HepG2 (cell line): ENCODE measurements at regions not wholly inside any gene's neighbourhood (a gene's known extent, or its start where the extent isn't known, plus 50 kb on each side); places are given as distances from the start of the nearest gene placed in this dataset.

Experiments
- ATAC-seq: fragments of 200-7000 bp; cut with Tn5 transposase; 3 replicates; pipeline ENCODE4 v1.9.1; 2020; ENCODE audit warnings: mild to moderate bottlenecking, moderate library complexity
- BruUV-seq: library from RNA; stranded (reverse); fragments of 400-500 nt; replicated peaks from 2 replicates; lab custom pipeline; 2021; lab: Mats Ljungman, UMichigan
- CTCF ChIA-PET: fragments of 300-600 bp; formaldehyde crosslinking; extraction: SDS; loops from one replicate; lab custom pipeline; 2021; ENCODE audit warnings: low total read pairs, inconsistent platforms, low intra/inter-chr PET ratio; lab: Yijun Ruan, JAX
- POLR2A ChIA-PET: fragments of 350-600 bp; sonication (Branson Sonifier 250); formaldehyde crosslinking; loops from one replicate; lab custom pipeline; 2020; ENCODE audit warnings: antibody characterized with exemption, inconsistent platforms; lab: Yijun Ruan, JAX
- DNase-seq: peaks from one replicate; pipeline ENCODE4 v3.0.0-alpha.2; 2015; ENCODE audit warnings: low spot score
- FAIRE-seq: peaks from 3 replicates; lab custom pipeline; 2011; peaks lifted over from hg19 to GRCh38; lab: Jason Lieb, UNC
- H2AFZ ChIP-seq: one replicate; pipeline ENCODE4 v1.6.1; 2011; ENCODE audit warnings: low read length, inconsistent platforms
- H3K27ac ChIP-seq: fragments of 300-600 bp; 3 replicates; pipeline ENCODE4 v1.8.0; 2011; ENCODE audit warnings: mixed run types, mild to moderate bottlenecking, mixed read lengths, low read length, inconsistent platforms; ENCODE audit not compliant: insufficient read depth; ENCODE audit errors: extremely low read length
- H3K27me3 ChIP-seq, 2 experiments: fragments of 200-600 bp in 1 of 2; 2 replicates in 1 of 2; 3 replicates in 1 of 2; pipeline versions ENCODE4 v1.6.0 to v1.8.0; 2011; ENCODE audit warnings: low read length in 2 of 2, mild to moderate bottlenecking in 2 of 2, moderate library complexity in 2 of 2, inconsistent platforms in 1 of 2; ENCODE audit not compliant: insufficient read depth in 2 of 2, control insufficient read depth in 1 of 2
- H3K36me3 ChIP-seq, 2 experiments: fragments of 200-600 bp in 1 of 2; replicated peaks in 1 of 2; 2 replicates in 1 of 2; 3 replicates in 1 of 2; pipeline versions ENCODE4 v1.5.1 to v1.8.0; 2011; ENCODE audit warnings: low read length in 2 of 2, inconsistent platforms in 1 of 2; ENCODE audit not compliant: insufficient read depth in 2 of 2, control insufficient read depth in 1 of 2
- H3K4me1 ChIP-seq: 2 replicates; pipeline ENCODE4 v1.5.1; 2012; ENCODE audit warnings: low read length, inconsistent platforms; ENCODE audit not compliant: insufficient read depth
- H3K4me2 ChIP-seq: 2 replicates; pipeline ENCODE4 v1.6.0; 2011; ENCODE audit warnings: low read depth, low read length, inconsistent platforms
- H3K4me3 ChIP-seq, 3 experiments: fragments of 200-600 bp in 1 of 3; sonication (generic), shearing (Covaris generic) in 1 of 3; replicated peaks in 1 of 3; 2 replicates each; pipeline ENCODE4 v1.5.1; 2011 to 2016; ENCODE audit warnings: low read length in 3 of 3, inconsistent platforms in 2 of 3, low read depth in 2 of 3, mild to moderate bottlenecking in 2 of 3, control low read depth in 1 of 3, mixed read lengths in 1 of 3; ENCODE audit not compliant: insufficient read depth in 1 of 3
- H3K79me2 ChIP-seq: one replicate; pipeline ENCODE4 v1.6.1; 2011; ENCODE audit warnings: low read length, inconsistent platforms; ENCODE audit not compliant: insufficient read depth
- H3K9ac ChIP-seq: 2 replicates; pipeline ENCODE4 v1.6.0; 2011; ENCODE audit warnings: mild to moderate bottlenecking, low read depth, low read length, inconsistent platforms; ENCODE audit not compliant: insufficient read depth
- H3K9me3 ChIP-seq: 2 replicates; pipeline ENCODE4 v1.5.1; 2012; ENCODE audit warnings: mild to moderate bottlenecking, low read length
- H4K20me1 ChIP-seq: 2 replicates; pipeline ENCODE4 v1.6.0; 2011; ENCODE audit warnings: inconsistent platforms, mild to moderate bottlenecking, low read length, moderate library complexity; ENCODE audit not compliant: insufficient read depth
- DMTF1 ChIP-seq: sonication (generic); formaldehyde crosslinking; IDR thresholded peaks from 2 replicates; pipeline ENCODE4 v1.4.0; 2020; ENCODE audit warnings: mild to moderate bottlenecking, missing genetic modification reagents
- DNMT3B ChIP-seq: conservative IDR thresholded peaks from 2 replicates; pipeline ENCODE4 v1.6.1; 2016; ENCODE audit warnings: missing biosample characterization, control low read depth
- JDP2 ChIP-seq: sonication (generic); formaldehyde crosslinking; IDR thresholded peaks from 2 replicates; pipeline ENCODE4 v1.8.1; 2022; ENCODE audit warnings: missing genetic modification reagents, borderline replicate concordance
- NFATC3 ChIP-seq: sonication (generic); formaldehyde crosslinking; IDR thresholded peaks from 2 replicates; pipeline ENCODE4 v1.5.1; 2020; ENCODE audit warnings: mild to moderate bottlenecking, missing genetic modification reagents
- PBX2 ChIP-seq: IDR thresholded peaks from 2 replicates; pipeline ENCODE4 v1.6.1; 2016; ENCODE audit warnings: control low read depth
- POLR2A ChIP-seq, 2 experiments: IDR thresholded peaks; 2 replicates each; pipeline ENCODE4 v1.6.1; 2011; ENCODE audit warnings: low read depth in 2 of 2, low read length in 2 of 2, mild to moderate bottlenecking in 1 of 2, moderate library complexity in 1 of 2; ENCODE audit not compliant: insufficient read depth in 1 of 2
- SIN3A ChIP-seq: IDR thresholded peaks from 2 replicates; pipeline ENCODE4 v1.6.1; 2011; ENCODE audit warnings: low read depth, mild to moderate bottlenecking, control low read depth, low read length, borderline replicate concordance
- ZHX1 ChIP-seq: sonication (generic); formaldehyde crosslinking; IDR thresholded peaks from 2 replicates; pipeline ENCODE4 v1.8.1; 2022; ENCODE audit warnings: low read depth, mild to moderate bottlenecking, missing genetic modification reagents
- ZNF678 ChIP-seq: sonication (generic); formaldehyde crosslinking; IDR thresholded peaks from 2 replicates; pipeline ENCODE4 v1.4.0; 2020; ENCODE audit warnings: mild to moderate bottlenecking, missing genetic modification reagents
- ZNF816 ChIP-seq: sonication (generic); formaldehyde crosslinking; IDR thresholded peaks from 2 replicates; pipeline ENCODE4 v1.8.0; 2022; ENCODE audit warnings: missing genetic modification reagents, mild to moderate bottlenecking, borderline replicate concordance
- ZSCAN12 ChIP-seq: sonication (generic); formaldehyde crosslinking; IDR thresholded peaks from 2 replicates; pipeline ENCODE4 v1.9.0; 2021; ENCODE audit warnings: mild to moderate bottlenecking, missing genetic modification reagents
- whole genome bisulfite sequencing: methylation state at CpG from one replicate; pipeline ENCODE4 v1.1.6; 2017; ENCODE audit warnings: low lambda C conversion rate; 5-methylcytosine and 5-hydroxymethylcytosine counted together
- in situ Hi-C: cut with HindIII; loops from 2 replicates; pipeline ENCODE4 v1.10.0; 2017; ENCODE audit warnings: low pct_unique_long_range_greater_than_20kb; ENCODE audit not compliant: extremely low pct_ligation_motif_present
- intact Hi-C: fragments of 100-400 bp; cut with micrococcal nuclease; formaldehyde crosslinking; loops from one replicate; pipeline ENCODE4 v1.10.0; 2022; ENCODE audit not compliant: unreplicated experiment
- TF ChIP-seq, protein P1 (sequence below): sonication (generic); formaldehyde crosslinking; conservative IDR thresholded peaks from 2 replicates; pipeline ENCODE4 v1.4.0; 2020; ENCODE audit warnings: missing genetic modification reagents
- TF ChIP-seq, protein P2 (sequence below): sonication (generic); formaldehyde crosslinking; IDR thresholded peaks from 2 replicates; pipeline ENCODE4 v1.5.1; 2020; ENCODE audit warnings: missing genetic modification reagents, mild to moderate bottlenecking, borderline replicate concordance

GRCh38 chr4:152126238-152126637 is 365.4 kb upstream of the GATB start (continued):
- no peak for TF ChIP-seq DMTF1
- no peak for TF ChIP-seq JDP2 (CRISPR knock-in tag)
- no peak for TF ChIP-seq PBX2 (CRISPR knock-in tag)
- no peak for TF ChIP-seq ZSCAN12 (CRISPR knock-in tag)

GRCh38 chr4:152118819-152119553 is 358.2 kb upstream of the GATB start:
- Histone ChIP-seq H4K20me1 (no peaks in the 10 kb centered on the region), H3K9me3 (no peaks in the 10 kb centered on the region), H3K9ac (no peak overlapping the region), H3K4me2 (no peak overlapping the region), H3K36me3 (no peaks in the 10 kb centered on the region), H3K79me2 (no peaks in the 10 kb centered on the region), H2AFZ (no peak overlapping the region), H3K4me3 (no peak overlapping the region), H3K27ac (no peak overlapping the region), H3K4me1 (no peaks in the 10 kb centered on the region), H3K27me3 (peaks cover 1 to 24% of the 10 kb centered on the region in 2 experiments; a peak in 4 of 5 replicates)
- POLR2A ChIA-PET, result no interaction called here
- no peak for FAIRE-seq
- WGBS, result 14% methylated on average over 7 of the region's 12 CpGs
- no peak for DNase-seq
- in situ Hi-C loops, result no loop called here
- CTCF ChIA-PET, result no interaction called here
- no TSS peak for BruUV-seq
- intact Hi-C loops, result no loop called here
- no peak for ATAC-seq
- no peak for TF ChIP-seq POLR2A (IDR thresholded peaks at IDR 0.05; ENCODE audit: insufficient read depth in 1 of 2, low read depth in 2 of 2, low read length in 2 of 2)
- TF ChIP-seq ZNF678, result no peak
- TF ChIP-seq, protein P1, sequence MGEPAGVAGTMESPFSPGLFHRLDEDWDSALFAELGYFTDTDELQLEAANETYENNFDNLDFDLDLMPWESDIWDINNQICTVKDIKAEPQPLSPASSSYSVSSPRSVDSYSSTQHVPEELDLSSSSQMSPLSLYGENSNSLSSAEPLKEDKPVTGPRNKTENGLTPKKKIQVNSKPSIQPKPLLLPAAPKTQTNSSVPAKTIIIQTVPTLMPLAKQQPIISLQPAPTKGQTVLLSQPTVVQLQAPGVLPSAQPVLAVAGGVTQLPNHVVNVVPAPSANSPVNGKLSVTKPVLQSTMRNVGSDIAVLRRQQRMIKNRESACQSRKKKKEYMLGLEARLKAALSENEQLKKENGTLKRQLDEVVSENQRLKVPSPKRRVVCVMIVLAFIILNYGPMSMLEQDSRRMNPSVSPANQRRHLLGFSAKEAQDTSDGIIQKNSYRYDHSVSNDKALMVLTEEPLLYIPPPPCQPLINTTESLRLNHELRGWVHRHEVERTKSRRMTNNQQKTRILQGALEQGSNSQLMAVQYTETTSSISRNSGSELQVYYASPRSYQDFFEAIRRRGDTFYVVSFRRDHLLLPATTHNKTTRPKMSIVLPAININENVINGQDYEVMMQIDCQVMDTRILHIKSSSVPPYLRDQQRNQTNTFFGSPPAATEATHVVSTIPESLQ (CRISPR knock-in tag), result no peak
- no peak for TF ChIP-seq DNMT3B (CRISPR knock-in tag)
- no peak for TF ChIP-seq ZNF816 (CRISPR knock-in tag)
- no peak for TF ChIP-seq SIN3A
- TF ChIP-seq ZHX1 (CRISPR knock-in tag), result no peak
- no peak for TF ChIP-seq NFATC3 (CRISPR knock-in tag)
- TF ChIP-seq, protein P2, sequence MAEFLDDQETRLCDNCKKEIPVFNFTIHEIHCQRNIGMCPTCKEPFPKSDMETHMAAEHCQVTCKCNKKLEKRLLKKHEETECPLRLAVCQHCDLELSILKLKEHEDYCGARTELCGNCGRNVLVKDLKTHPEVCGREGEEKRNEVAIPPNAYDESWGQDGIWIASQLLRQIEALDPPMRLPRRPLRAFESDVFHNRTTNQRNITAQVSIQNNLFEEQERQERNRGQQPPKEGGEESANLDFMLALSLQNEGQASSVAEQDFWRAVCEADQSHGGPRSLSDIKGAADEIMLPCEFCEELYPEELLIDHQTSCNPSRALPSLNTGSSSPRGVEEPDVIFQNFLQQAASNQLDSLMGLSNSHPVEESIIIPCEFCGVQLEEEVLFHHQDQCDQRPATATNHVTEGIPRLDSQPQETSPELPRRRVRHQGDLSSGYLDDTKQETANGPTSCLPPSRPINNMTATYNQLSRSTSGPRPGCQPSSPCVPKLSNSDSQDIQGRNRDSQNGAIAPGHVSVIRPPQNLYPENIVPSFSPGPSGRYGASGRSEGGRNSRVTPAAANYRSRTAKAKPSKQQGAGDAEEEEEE (CRISPR knock-in tag), result no peak
